Endometrial microvascular endothelial cells (primary cell): ENCODE measurements at regions not wholly inside any gene's neighbourhood (a gene's known extent, or its start where the extent isn't known, plus 50 kb on each side); places are given as distances from the start of the nearest gene placed in this dataset.
"Not testable (repeated sequence)": the region's sequence is repeated elsewhere in the genome, so short reads cannot be mapped to it uniquely, and the experiment has no call there.

ENCODE experiments used
- in situ Hi-C: cut with HindIII; loops from 2 replicates; pipeline ENCODE4 v1.10.0; 2017; ENCODE audit warnings: low sequenced_read_pairs, low pct_unique_long_range_greater_than_20kb; ENCODE audit errors: inconsistent ontology term

- in situ Hi-C loops: no loop called here
Measured at GRCh38 chr18:24609254-24609653, 148.8 kb downstream of the HRH4 start.

DNA sequence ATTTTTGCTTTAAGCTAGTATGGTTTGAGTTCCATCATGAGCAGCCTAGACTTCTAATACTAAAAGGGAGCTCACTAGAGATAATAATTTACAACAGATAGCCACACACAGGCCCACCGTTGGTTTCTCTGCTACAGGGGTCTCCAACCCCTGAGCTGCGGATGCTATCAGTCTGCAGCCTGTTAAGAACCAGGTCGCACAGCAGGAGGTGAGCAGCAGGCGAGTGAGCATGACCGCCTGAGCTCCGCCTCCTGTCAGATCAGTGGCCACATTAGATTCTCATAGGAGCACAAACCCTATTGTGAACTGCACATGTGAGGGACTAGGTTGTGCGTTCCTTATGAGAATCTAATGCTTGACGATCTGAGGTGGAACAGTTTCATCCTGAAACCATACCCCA is 150.6 kb downstream of the HRH4 start:
- in situ Hi-C loops: no loop called here

DNA sequence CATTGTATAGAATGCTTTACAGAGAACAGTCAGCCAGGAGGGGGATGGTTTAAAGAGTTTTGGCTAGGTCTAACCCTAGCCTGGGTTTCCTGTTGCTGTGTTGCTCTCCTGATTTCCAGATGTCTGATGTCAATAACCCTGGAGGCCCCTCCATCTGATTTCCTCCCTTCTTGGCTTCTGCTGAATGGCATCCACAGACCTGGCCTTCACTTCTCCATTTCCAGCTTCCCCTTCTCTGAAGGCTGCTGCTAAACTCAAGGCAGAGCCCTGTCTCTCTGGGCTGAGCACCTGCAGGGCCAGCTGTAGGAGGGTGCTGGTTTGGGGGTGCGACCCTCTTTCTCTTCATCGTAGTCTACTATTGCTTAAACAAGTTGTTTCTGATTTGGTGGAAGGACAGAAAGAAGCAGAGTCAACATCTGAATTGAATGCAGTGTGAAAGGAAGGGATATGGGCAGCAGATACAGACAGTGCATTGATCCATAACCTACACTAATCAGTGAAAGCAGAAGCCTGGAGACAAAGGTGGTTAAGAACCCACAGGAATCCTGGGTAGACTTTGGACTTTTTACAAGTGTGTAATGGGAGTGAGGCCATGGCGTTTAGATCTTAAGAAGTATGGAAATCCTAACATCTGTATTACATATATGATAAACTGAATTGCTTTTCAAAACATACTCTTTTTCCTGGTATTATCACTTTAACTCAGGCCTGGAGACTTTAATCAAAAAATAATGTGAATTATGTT is 153.6 kb downstream of the HRH4 start:
- in situ Hi-C loops: no loop called here

- in situ Hi-C loops: no loop called here
Measured at GRCh38 chr18:24616653-24617052, 156.2 kb downstream of the HRH4 start.

GRCh38 chr18:24624421-24624820 is 164.0 kb downstream of the HRH4 start:
- in situ Hi-C loops: not testable (repeated sequence)

DNA sequence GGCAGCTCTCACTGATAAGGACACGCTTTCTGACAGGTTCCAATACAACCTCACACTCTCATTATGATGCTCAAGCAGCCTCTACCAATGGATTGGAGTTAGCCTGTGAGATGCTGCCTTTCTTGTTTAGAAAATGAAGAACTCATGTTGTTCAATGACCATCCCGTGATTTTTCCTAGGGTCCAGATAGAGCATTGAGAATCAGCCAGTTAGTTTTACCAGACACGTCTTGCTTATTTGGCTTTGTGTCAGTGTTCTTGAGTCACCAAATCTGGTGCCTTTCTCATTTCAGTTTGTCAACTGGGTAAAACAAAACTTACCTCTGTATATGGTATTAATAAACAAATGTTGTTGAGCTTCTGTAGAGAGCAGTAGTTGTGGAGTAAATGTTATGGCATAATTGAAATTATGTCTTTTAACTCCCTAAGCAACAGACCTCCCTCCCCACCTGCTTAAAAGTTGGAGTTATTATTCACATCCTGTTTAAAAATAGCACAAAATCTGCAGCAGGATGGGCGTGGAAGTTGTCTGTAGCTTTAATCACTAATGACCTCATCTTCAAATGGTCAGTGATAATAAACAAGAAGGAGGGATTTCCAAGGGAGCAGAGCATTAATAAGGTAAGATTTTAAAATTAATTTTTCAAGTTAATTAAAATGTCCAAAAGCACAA is 167.3 kb downstream of the HRH4 start:
- in situ Hi-C loops: no loop called here

DNA sequence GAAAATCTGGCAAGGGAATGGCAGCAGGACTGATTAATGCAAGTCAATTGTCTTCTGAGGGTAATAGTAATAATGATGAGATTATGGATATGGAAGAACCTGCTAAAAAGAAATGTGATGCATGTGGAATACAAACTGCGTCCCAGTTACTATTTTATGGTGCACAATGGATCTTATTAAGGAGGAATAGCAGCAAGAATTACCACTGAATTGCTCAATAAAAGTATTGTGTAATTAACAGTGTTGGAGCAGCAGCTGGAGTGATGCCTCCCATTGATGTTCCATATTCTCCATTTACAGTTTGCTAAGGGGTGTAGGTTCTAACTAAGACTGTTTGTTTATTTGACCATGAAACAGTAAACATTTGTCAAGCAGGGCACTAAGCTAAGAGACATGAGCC is 167.9 kb downstream of the HRH4 start:
- in situ Hi-C loops: no loop called here

- in situ Hi-C loops: no loop called here
Measured at GRCh38 chr18:24629921-24630320, 169.5 kb downstream of the HRH4 start.

- in situ Hi-C loops: no loop called here
Measured at GRCh38 chr18:24630346-24630880, 170.0 kb downstream of the HRH4 start.

DNA sequence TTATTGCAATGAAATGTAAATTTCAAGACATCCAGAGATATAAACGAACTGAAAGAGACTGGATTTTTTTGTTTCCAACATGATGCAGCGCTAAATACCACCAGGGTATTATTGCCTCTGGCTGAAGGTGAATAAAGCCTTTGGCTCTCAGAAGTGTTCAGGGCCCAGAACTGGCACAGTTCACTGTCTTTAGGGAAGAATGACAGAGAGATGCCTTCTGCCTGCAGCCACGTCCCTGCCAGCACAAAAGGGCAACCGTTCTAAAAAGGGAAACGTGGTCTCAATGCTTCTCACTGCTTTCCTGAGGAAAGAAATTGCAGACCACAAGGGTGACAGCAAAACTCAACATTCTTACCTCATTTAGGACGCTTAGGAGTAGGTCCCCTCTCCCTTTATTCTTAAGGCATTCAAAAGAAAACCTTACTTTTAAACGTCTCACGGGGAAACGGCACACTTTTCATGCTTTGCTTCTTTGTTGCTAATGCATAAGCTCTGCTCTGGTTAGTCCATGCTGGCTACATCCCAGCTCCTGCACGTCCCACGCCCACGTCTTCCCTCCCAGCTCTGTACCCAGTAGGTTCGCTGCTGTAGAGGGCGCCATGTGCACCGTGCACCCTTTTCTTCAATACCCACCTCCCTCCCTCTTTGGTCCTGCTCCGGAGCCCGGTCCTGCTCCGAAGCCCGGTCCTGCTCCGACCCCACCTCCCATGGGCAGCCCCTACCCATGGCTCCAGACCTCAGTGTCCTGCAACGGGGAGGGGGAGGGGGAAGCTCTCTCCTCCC is 171.0 kb downstream of the HRH4 start:
- in situ Hi-C loops: no loop called here

GRCh38 chr18:24632158-24632988 is 171.9 kb downstream of the HRH4 start:
- in situ Hi-C loops: no loop called here

- in situ Hi-C loops: no loop called here
Measured at GRCh38 chr18:24633121-24633520, 172.7 kb downstream of the HRH4 start.

DNA sequence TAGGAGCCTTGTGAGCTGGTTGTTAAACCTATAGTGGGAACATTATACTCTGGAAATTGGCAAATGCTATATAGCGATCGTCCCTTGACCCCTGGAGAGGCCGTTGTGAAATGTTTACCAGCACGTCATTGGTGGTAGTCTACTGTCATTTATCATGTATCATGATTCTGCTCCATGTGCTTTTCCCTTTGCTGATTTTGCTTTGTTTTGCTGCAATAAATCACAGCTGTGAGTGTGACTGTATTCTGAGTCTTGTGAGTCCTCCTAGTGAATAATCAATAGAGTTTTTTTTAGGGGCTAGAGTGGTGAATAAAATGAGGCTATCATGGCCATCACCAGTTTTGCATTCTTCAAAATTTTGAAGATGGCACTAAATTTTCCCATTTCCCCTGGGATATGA is 189.1 kb downstream of the HRH4 start:
- in situ Hi-C loops: no loop called here

- in situ Hi-C loops: no loop called here
Measured at GRCh38 chr18:24651434-24651833, 191.0 kb downstream of the HRH4 start.

- in situ Hi-C loops: no loop called here
Measured at GRCh38 chr18:24656050-24656449, 195.6 kb downstream of the HRH4 start.

DNA sequence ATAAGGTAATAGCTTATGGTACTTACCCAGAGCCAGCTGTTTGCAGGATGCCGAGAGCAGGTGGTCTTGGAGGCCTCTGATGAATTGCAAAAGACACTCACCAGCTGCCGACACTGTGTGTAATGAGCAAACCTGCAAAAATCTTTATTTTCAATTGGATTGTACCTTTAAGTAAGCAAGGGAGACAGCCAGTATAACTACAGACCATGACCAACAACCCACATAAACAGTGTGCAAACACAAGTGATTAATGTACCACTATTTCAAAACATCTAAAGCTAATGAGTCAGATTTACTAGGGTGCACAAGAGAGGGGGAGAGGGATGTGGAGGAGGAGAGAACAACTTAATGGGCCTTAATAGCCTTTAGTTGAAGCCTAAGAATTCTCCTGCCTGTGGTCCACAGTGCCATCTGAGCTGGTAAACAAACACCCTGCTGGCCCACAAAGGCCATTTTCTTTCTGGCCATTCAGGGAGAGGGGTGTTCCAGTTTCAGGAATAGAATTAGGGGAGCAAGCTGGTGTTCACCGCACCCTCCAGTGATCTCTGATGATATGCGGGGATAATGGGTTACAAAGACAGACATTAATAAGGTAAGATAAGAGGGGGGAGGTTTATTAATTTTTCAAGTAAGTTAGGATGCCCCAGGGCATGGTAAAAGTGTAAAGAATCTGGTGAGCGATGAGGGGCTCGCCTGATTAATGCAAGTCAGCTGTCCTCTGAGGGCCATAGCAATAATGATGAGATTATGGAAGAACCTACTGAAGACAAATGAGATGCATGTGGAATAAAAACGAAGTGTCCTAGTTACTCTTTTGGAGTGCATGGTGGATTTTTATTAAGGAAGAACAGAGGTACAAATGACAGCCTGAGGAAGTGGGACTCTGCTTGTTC is 196.4 kb downstream of the HRH4 start:
- in situ Hi-C loops: no loop called here

- in situ Hi-C loops: no loop called here
Measured at GRCh38 chr18:24657444-24657842, 197.0 kb downstream of the HRH4 start.

DNA sequence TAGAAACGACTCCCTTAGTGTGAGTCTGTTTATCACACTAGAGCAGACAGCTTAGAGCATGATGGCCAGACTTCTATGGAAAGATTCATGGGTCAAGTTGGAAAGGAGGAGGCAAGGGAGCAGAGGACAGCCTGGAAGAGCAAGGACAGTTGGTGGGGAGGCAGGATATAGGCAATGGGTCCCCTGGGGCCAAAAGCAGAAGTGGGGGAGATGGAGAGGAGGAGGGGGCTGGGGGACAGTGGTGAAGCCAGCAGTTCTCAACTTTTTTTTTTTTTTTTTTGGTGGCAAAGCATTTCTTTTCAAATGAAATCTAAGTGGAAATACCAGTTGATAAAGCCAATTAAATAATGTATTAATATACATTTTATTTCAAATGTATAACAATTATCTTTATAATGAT is 197.9 kb downstream of the HRH4 start:
- in situ Hi-C loops: no loop called here
